Right cardiac atrium (tissue), 5 donors: ENCODE measurements at regions not wholly inside any gene's neighbourhood (a gene's known extent, or its start where the extent isn't known, plus 50 kb on each side); places are given as distances from the start of the nearest gene placed in this dataset.
A peak's percentile ranks its signal among the peaks of the same experiment; 100 is the strongest.

Source experiments
- ATAC-seq, 2 donors: fragments of 200-7000 bp; cut with Tn5 transposase; one replicate each; pipeline versions ENCODE4 v1.8.0 to v1.9.1; 2020; ENCODE audit warnings: moderate library complexity in 2 of 2, mild to moderate bottlenecking in 1 of 2
- DNase-seq, 3 donors: peaks; one replicate each; pipeline ENCODE4 v3.0.0-alpha.2; 2020
- H3K27ac ChIP-seq: one replicate; pipeline ENCODE4 v1.5.1; 2013; ENCODE audit warnings: mild to moderate bottlenecking, low read length, control low read depth, moderate library complexity
- H3K27me3 ChIP-seq: one replicate; pipeline ENCODE4 v1.6.1; 2013; ENCODE audit not compliant: control insufficient read depth, insufficient read depth
- H3K4me1 ChIP-seq: one replicate; pipeline ENCODE4 v1.6.1; 2013; ENCODE audit warnings: low read length; ENCODE audit not compliant: control insufficient read depth, insufficient read depth
- H3K4me3 ChIP-seq: one replicate; pipeline ENCODE4 v1.5.1; 2013; ENCODE audit warnings: low read length, control low read depth
- H3K9me3 ChIP-seq: one replicate; pipeline ENCODE4 v1.6.1; 2013; ENCODE audit warnings: low read length; ENCODE audit not compliant: control insufficient read depth
- WGBS: extraction: QIAGEN DNeasy Blood & Tissue Kit; methylation state at CpG from one replicate; pipeline ENCODE4 v1.1.7; 2013; 5-methylcytosine and 5-hydroxymethylcytosine counted together
- intact Hi-C, 4 donors: fragments of 100-400 bp; cut with DNase I; formaldehyde crosslinking; loops; one replicate each; pipeline versions ENCODE4 v1.11.0 to v1.14.0; 2022 to 2023
- donor health status: healthy with polysubstance abuse.
- donor health status: DM: no; HTN: yes; CAD: no.
- donor health status: DM: no; HTN: no; CAD: no.
- donor health status: DM: no; HTN: yes; CAD: no; lungs with severe emphysema.
- donor health status: DM: yes; HTN: yes; CAD: no.

DNA sequence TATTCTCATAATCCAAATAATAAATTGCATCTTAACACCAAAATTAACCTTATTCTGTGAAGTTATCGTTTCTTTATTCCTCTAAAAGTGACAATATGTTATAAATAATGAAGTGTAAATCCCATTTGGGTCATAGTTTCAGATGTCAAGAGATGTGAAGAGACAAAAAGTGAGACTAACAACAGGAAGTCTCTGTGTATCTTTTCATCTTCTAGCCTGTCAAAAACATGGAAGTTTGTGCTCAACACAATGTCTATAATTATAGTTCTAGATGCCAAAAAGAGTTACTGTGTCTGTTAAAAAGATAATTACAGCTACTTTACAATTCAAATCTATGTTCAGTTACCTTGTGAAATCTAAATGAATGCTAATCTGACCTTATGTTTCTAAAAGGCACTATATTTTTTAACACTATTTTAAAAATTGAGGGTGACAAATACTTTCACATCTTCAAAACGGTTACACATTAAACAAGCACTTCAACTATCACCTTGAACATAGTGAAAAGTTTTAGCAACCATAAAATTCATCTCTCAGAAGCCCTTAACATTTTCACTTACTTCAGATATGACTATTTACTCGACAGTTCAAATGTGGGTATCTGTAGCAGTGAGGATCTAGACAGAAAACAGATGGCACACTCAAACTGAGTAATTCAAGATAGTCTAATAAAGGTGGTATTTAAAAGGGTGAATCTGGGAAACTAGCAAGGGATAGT is 509.8 kb downstream of the ARAP2 start:
- Histone ChIP-seq H3K4me3 (no peak overlapping the region), H3K27me3 (no peaks in the 10 kb centered on the region), H3K27ac (no peak overlapping the region), H3K9me3 (no peaks in the 10 kb centered on the region), H3K4me1 (no peaks in the 10 kb centered on the region)
- 50% methylated on average over 3 of the region's 3 CpGs for WGBS
- intact Hi-C loops, result no loop called here
- DNase-seq (no peak), ATAC-seq (no peak)

- intact Hi-C loops, result no loop called here
- Histone ChIP-seq H3K27ac (no peak overlapping the region), H3K9me3 (no peaks in the 10 kb centered on the region), H3K4me3 (no peak overlapping the region), H3K27me3 (no peaks in the 10 kb centered on the region), H3K4me1 (no peaks in the 10 kb centered on the region)
- WGBS, result 58% methylated on average over 3 of the region's 3 CpGs
- ATAC-seq, result no peak
- peak in 1 of 3 donors; percentile 3 for DNase-seq
These were observed 505.0 kb downstream of the ARAP2 start for GRCh38 chr4:35739308-35739707.

GRCh38 chr4:35754047-35754446 is 490.3 kb downstream of the ARAP2 start:
- Histone ChIP-seq H3K9me3 (no peaks in the 10 kb centered on the region), H3K27me3 (no peaks in the 10 kb centered on the region), H3K4me1 (no peaks in the 10 kb centered on the region), H3K4me3 (no peak overlapping the region), H3K27ac (no peak overlapping the region)
- DNase-seq (no peak), ATAC-seq (no peak)
- intact Hi-C loops, result no loop called here

GRCh38 chr4:35757836-35758235 is 486.5 kb downstream of the ARAP2 start:
- no peak overlapping the region for H3K27ac ChIP-seq
- H3K4me1 ChIP-seq, result no peaks in the 10 kb centered on the region
- ATAC-seq (no peak), DNase-seq (no peak)
- intact Hi-C loops, result no loop called here
- no peak overlapping the region for H3K4me3 ChIP-seq
- 38% methylated on average over 1 of the region's 1 CpG for WGBS
- H3K9me3 ChIP-seq, result no peaks in the 10 kb centered on the region
- no peaks in the 10 kb centered on the region for H3K27me3 ChIP-seq

GRCh38 chr4:35760807-35761206 is 483.5 kb downstream of the ARAP2 start:
- Histone ChIP-seq H3K27me3 (no peaks in the 10 kb centered on the region), H3K27ac (no peak overlapping the region), H3K4me3 (no peak overlapping the region), H3K4me1 (no peaks in the 10 kb centered on the region), H3K9me3 (no peaks in the 10 kb centered on the region)
- intact Hi-C loops, result no loop called here
- whole genome bisulfite sequencing, result 25% methylated on average over 4 of the region's 4 CpGs
- ATAC-seq (peak in 1 of 2 donors; percentile 72), DNase-seq (peak in 1 of 3 donors; percentile 55)

DNA sequence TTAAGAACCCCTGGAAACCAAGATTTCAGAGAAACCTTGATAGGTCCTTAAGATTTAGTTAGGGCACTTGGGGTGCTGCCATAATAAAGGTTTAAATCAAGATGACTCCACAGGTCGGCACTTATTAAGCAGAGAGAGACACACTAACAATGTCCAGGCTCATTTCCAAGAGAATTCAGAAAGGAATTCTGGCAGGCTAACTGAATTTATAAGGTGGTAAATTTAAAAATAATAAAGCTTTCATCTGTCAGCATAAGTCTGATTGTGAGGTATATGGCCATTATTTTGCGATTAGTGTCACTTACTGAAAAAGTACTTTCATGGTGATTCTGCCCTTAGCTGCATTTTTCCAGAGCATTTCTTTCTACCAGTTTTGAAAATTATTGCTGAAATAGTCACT is 472.7 kb downstream of the ARAP2 start:
- H3K27me3 ChIP-seq, result no peaks in the 10 kb centered on the region
- ATAC-seq (no peak), DNase-seq (no peak)
- H3K9me3 ChIP-seq, result no peaks in the 10 kb centered on the region
- H3K4me1 ChIP-seq, result no peaks in the 10 kb centered on the region
- no peak overlapping the region for H3K4me3 ChIP-seq
- WGBS, result 59% methylated on average over 2 of the region's 2 CpGs
- no peak overlapping the region for H3K27ac ChIP-seq
- intact Hi-C loops, result no loop called here

- DNase-seq (no peak), ATAC-seq (no peak)
- Histone ChIP-seq H3K4me1 (no peaks in the 10 kb centered on the region), H3K9me3 (no peaks in the 10 kb centered on the region), H3K4me3 (no peak overlapping the region), H3K27ac (no peak overlapping the region), H3K27me3 (no peaks in the 10 kb centered on the region)
- 84% methylated on average over 2 of the region's 2 CpGs for WGBS
- intact Hi-C loops, result no loop called here
These were observed 472.0 kb downstream of the ARAP2 start for GRCh38 chr4:35772291-35772690.

- intact Hi-C loops, result no loop called here
- Histone ChIP-seq H3K9me3 (no peaks in the 10 kb centered on the region), H3K4me1 (no peaks in the 10 kb centered on the region), H3K27me3 (no peaks in the 10 kb centered on the region), H3K4me3 (no peak overlapping the region), H3K27ac (no peak overlapping the region)
- ATAC-seq (no peak), DNase-seq (no peak)
- WGBS, result 38% methylated on average over 1 of the region's 1 CpG
These were observed 454.3 kb downstream of the ARAP2 start for GRCh38 chr4:35789899-35790574.

- WGBS, result 64% methylated on average over 1 of the region's 1 CpG
- ATAC-seq, result no peak
- intact Hi-C loops, result no loop called here
- H3K4me3 ChIP-seq, result no peak overlapping the region
- H3K27ac ChIP-seq, result no peak overlapping the region
- H3K9me3 ChIP-seq, result no peaks in the 10 kb centered on the region
- no peaks in the 10 kb centered on the region for H3K4me1 ChIP-seq
- no peaks in the 10 kb centered on the region for H3K27me3 ChIP-seq
- DNase-seq, result no peak
These were observed 451.1 kb downstream of the ARAP2 start for GRCh38 chr4:35793045-35793722.

DNA sequence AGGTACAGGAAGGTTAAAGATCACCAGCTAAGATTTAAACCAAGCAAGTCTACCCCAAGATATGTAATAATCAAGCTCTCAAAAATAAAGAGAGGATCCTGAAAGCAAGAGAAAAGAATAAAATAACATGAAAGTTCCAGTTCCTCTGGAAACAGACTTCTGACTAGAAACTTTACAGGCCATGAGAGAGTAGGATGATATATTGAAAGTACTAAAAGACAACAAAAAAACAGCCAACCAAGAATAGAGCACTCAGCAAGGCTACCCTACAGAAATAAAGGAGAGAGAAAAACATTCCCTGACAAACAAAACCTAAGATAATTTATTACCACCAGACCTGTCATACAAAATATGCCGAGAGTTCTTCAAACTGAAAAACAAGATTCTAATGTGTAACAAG is 450.5 kb downstream of the ARAP2 start:
- Histone ChIP-seq H3K4me3 (no peak overlapping the region), H3K27ac (no peak overlapping the region), H3K27me3 (no peaks in the 10 kb centered on the region), H3K9me3 (no peaks in the 10 kb centered on the region), H3K4me1 (no peaks in the 10 kb centered on the region)
- intact Hi-C loops, result no loop called here
- ATAC-seq (no peak), DNase-seq (no peak)
- WGBS, result 88% methylated on average over 1 of the region's 1 CpG

GRCh38 chr4:35800669-35801068 is 443.6 kb downstream of the ARAP2 start:
- WGBS, result 86% methylated on average over 5 of the region's 5 CpGs
- H3K27ac ChIP-seq, result no peak overlapping the region
- no peak overlapping the region for H3K4me3 ChIP-seq
- DNase-seq, result peak in 2 of 3 donors; percentile 34 to 36
- no peak for ATAC-seq
- intact Hi-C loops, result no loop called here
- no peaks in the 10 kb centered on the region for H3K27me3 ChIP-seq
- H3K9me3 ChIP-seq, result no peaks in the 10 kb centered on the region
- H3K4me1 ChIP-seq, result no peaks in the 10 kb centered on the region
